ENCODE measurements at regions not wholly inside any gene's neighbourhood (a gene's known extent, or its start where the extent isn't known, plus 50 kb on each side); places are given as distances from the start of the nearest gene placed in this dataset.

DNA sequence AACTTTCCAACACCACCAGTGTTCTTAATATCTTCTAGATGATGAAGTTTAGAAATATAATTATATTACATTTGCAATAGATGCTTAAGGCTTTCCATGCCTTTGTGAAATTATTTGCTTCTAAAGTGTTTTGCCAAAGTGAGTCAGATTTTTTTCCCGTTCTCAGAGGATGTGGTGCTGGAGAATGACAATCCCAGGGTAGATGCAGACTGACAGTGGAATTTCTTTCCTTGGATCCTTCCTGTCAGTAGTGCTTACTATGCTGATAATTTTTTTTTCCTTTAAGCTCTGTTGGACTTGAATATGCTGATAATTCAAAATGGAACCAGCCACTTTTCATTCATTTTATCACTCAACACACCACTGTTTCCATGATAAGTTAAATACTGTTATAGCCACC lies 59.9 kb upstream of the SOX4 start:
- TF ChIP-seq POLR2A (IDR thresholded peaks at IDR 0.05; ENCODE audit: extremely low read depth, insufficient read length) (no peak), CTCF (IDR thresholded peaks at IDR 0.05; ENCODE audit: low read depth, low read length) (no peak), MAX (IDR thresholded peaks at IDR 0.05; ENCODE audit: low read depth, low read length) (no peak)
